ENCODE measurements at regions not wholly inside any gene's neighbourhood (a gene's known extent, or its start where the extent isn't known, plus 50 kb on each side); places are given as distances from the start of the nearest gene placed in this dataset.
"Not testable (repeated sequence)": the region's sequence is repeated elsewhere in the genome, so short reads cannot be mapped to it uniquely, and the experiment has no call there.

DNA sequence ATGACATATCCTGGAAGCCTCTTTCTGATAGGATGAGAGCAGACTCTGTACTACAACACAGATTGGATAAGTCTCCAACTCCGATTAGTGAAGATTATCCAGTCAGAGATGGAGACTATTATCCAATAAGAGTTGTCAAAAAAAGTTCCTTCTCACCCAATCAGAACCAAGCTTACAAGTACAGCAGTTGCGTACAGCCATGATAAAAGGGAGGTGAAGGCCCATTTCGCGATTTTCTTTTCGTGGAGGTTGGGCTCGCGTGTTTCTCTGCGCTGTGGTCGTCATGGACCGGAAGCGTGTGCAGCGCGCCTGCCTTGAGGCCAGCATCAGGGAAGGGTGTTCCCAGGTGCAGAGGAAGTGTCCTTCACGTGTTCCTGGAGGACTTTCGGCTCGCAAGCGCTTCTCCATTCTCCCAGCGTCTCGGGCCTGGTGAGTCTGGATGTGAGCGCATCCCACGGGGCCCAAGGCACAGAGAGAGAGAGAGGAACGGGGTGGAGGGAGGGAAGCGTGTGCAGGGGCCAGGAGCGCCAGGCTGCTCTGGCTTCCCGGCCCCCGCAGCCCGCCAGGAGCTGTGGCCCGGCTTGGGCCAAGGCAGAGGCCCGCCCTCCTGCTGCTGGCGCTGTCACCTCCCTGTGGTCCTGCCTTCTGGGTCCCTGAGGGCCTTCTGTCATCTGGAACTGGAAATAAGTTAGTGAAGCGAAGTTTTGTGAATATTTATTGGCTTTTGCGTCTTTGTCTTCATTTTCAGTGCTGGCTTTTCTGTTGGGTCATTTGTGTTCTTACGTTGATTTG lies 53.9 kb downstream of the CDRT15L2 start:
- H3K4ac ChIP-seq (ENCODE audit: low read depth in 1 of 2, low read length in 2 of 2); H3K4me3 ChIP-seq (ENCODE audit: insufficient read depth in 1 of 2, low read depth in 1 of 2, low read length in 2 of 2); H3K4me2 ChIP-seq (ENCODE audit: low read length, poor library complexity, severe bottlenecking); H2BK12ac ChIP-seq (ENCODE audit: low read length in 2 of 2); H2BK5ac ChIP-seq (ENCODE audit: low read depth, low read length, poor library complexity, severe bottlenecking); H2AFZ ChIP-seq (ENCODE audit: low read depth, low read length); H2BK15ac ChIP-seq (ENCODE audit: low read depth, poor library complexity, severe bottlenecking); H4K8ac ChIP-seq (ENCODE audit: low read length); H2AK5ac ChIP-seq (ENCODE audit: low read length, severe bottlenecking); H3K14ac ChIP-seq (ENCODE audit: low read length in 2 of 2); H3K4me1 ChIP-seq (ENCODE audit: control insufficient read depth, insufficient read depth, low read depth, low read length); H2BK120ac ChIP-seq (ENCODE audit: low read depth, low read length); H3K27me3 ChIP-seq (ENCODE audit: control insufficient read depth in 1 of 2, insufficient read depth in 1 of 2, low read length in 2 of 2); H3K27ac ChIP-seq (ENCODE audit: low read length, poor library complexity, severe bottlenecking); H4K91ac ChIP-seq (ENCODE audit: low read length); DNase-seq; H3K18ac ChIP-seq (ENCODE audit: low read depth in 1 of 2, low read length in 2 of 2); H3K79me1 ChIP-seq (replicated peaks; ENCODE audit: low read length, poor library complexity, severe bottlenecking); H3K36me3 ChIP-seq (ENCODE audit: control insufficient read depth in 1 of 2, insufficient read depth in 2 of 2, low read depth in 1 of 2, low read length in 2 of 2); H3K9me3 ChIP-seq (ENCODE audit: control insufficient read depth, low read length); H3K23ac ChIP-seq (ENCODE audit: low read length in 2 of 2); H3K9ac ChIP-seq (ENCODE audit: low read length): not testable (repeated sequence)
- WGBS = 95% methylated on average over 16 of the region's 33 CpGs

DNA sequence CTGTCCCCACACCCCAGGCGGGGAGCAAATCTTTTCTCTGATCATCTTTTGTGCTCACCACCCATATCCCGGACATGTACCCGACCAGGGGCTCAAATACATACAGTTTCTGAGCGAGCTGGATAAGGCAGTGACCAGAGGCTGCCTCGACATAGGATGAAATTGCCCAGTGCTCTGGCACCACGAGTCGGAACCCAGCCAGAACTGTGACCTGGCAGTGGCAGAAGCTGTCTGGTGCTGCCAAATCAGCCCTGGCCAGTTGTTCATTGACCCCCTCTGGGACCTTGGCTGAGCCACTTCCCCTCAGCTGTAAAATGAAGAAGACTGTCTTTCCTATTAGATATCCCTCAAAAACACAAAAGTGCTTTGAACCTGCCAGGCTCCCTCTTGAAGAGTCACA lies 60.6 kb downstream of the CDRT15L2 start:
- H3K4ac ChIP-seq (ENCODE audit: low read depth in 1 of 2, low read length in 2 of 2); H3K18ac ChIP-seq (ENCODE audit: low read depth in 1 of 2, low read length in 2 of 2): not testable (repeated sequence)
- WGBS = no CpG with 5 or more reads among the region's 7 CpGs

DNA sequence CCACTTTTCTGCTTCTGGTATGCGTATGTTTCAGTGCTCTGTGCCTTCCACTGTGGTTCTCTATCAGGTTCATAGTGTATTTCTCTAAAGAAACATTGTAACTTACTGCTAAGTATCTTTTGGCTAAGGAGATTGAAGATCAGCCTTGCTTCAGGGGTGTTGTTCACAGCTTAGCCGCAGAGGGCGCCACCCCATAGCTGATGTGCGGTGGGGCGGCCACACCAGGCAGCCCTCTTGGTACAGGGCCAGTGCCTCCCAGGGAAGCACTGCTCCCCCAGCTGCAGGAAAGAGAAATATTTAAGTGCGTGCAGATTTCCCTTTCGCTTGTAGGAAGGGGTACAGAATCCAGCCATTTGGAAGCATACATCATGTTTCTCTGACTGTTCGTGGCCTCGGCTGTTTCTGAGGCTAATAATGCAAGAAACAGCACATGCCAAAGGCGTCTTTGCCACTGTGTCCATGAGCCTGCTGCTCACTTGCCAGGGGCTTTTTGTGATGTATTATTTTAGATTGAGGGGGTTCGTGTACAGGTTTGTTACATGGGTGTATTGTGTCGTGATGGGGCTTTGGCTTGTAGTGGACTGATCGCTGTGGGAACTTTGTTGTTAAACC lies 67.2 kb downstream of the CDRT15L2 start:
- not testable (repeated sequence) for H2BK15ac ChIP-seq (ENCODE audit: low read depth, poor library complexity, severe bottlenecking); H3K27me3 ChIP-seq (ENCODE audit: control insufficient read depth in 1 of 2, insufficient read depth in 1 of 2, low read length in 2 of 2); H3K14ac ChIP-seq (ENCODE audit: low read length in 2 of 2); H2AFZ ChIP-seq (ENCODE audit: low read depth, low read length); H3K4me1 ChIP-seq (ENCODE audit: control insufficient read depth, insufficient read depth, low read depth, low read length); H4K91ac ChIP-seq (ENCODE audit: low read length); DNase-seq; H3K4ac ChIP-seq (ENCODE audit: low read depth in 1 of 2, low read length in 2 of 2); H3K4me3 ChIP-seq (ENCODE audit: insufficient read depth in 1 of 2, low read depth in 1 of 2, low read length in 2 of 2); H3K23ac ChIP-seq (ENCODE audit: low read length in 2 of 2); H2BK12ac ChIP-seq (ENCODE audit: low read length in 2 of 2); H2BK5ac ChIP-seq (ENCODE audit: low read depth, low read length, poor library complexity, severe bottlenecking); H3K4me2 ChIP-seq (ENCODE audit: low read length, poor library complexity, severe bottlenecking); H3K9ac ChIP-seq (ENCODE audit: low read length); H4K8ac ChIP-seq (ENCODE audit: low read length); H3K18ac ChIP-seq (ENCODE audit: low read depth in 1 of 2, low read length in 2 of 2); H2AK5ac ChIP-seq (ENCODE audit: low read length, severe bottlenecking); H3K27ac ChIP-seq (ENCODE audit: low read length, poor library complexity, severe bottlenecking); H3K36me3 ChIP-seq (ENCODE audit: control insufficient read depth in 1 of 2, insufficient read depth in 2 of 2, low read depth in 1 of 2, low read length in 2 of 2); H3K79me1 ChIP-seq (replicated peaks; ENCODE audit: low read length, poor library complexity, severe bottlenecking); H2BK120ac ChIP-seq (ENCODE audit: low read depth, low read length); H3K9me3 ChIP-seq (ENCODE audit: control insufficient read depth, low read length)
- 40% methylated on average over 11 of the region's 13 CpGs for WGBS

More for the DNA sequence above, 60.6 kb downstream of the CDRT15L2 start:
- H3K27ac ChIP-seq (ENCODE audit: low read length, poor library complexity, severe bottlenecking); H3K9me3 ChIP-seq (ENCODE audit: control insufficient read depth, low read length); H3K23ac ChIP-seq (ENCODE audit: low read length in 2 of 2); H3K36me3 ChIP-seq (ENCODE audit: control insufficient read depth in 1 of 2, insufficient read depth in 2 of 2, low read depth in 1 of 2, low read length in 2 of 2); H3K9ac ChIP-seq (ENCODE audit: low read length); H3K14ac ChIP-seq (ENCODE audit: low read length in 2 of 2); H3K4me2 ChIP-seq (ENCODE audit: low read length, poor library complexity, severe bottlenecking); H3K4me1 ChIP-seq (ENCODE audit: control insufficient read depth, insufficient read depth, low read depth, low read length); H2BK12ac ChIP-seq (ENCODE audit: low read length in 2 of 2); H3K27me3 ChIP-seq (ENCODE audit: control insufficient read depth in 1 of 2, insufficient read depth in 1 of 2, low read length in 2 of 2); H2AK5ac ChIP-seq (ENCODE audit: low read length, severe bottlenecking); H2BK15ac ChIP-seq (ENCODE audit: low read depth, poor library complexity, severe bottlenecking); DNase-seq; H2BK120ac ChIP-seq (ENCODE audit: low read depth, low read length); H3K4me3 ChIP-seq (ENCODE audit: insufficient read depth in 1 of 2, low read depth in 1 of 2, low read length in 2 of 2); H2BK5ac ChIP-seq (ENCODE audit: low read depth, low read length, poor library complexity, severe bottlenecking); H3K79me1 ChIP-seq (replicated peaks; ENCODE audit: low read length, poor library complexity, severe bottlenecking); H2AFZ ChIP-seq (ENCODE audit: low read depth, low read length); H4K91ac ChIP-seq (ENCODE audit: low read length); H4K8ac ChIP-seq (ENCODE audit: low read length): not testable (repeated sequence)

DNA sequence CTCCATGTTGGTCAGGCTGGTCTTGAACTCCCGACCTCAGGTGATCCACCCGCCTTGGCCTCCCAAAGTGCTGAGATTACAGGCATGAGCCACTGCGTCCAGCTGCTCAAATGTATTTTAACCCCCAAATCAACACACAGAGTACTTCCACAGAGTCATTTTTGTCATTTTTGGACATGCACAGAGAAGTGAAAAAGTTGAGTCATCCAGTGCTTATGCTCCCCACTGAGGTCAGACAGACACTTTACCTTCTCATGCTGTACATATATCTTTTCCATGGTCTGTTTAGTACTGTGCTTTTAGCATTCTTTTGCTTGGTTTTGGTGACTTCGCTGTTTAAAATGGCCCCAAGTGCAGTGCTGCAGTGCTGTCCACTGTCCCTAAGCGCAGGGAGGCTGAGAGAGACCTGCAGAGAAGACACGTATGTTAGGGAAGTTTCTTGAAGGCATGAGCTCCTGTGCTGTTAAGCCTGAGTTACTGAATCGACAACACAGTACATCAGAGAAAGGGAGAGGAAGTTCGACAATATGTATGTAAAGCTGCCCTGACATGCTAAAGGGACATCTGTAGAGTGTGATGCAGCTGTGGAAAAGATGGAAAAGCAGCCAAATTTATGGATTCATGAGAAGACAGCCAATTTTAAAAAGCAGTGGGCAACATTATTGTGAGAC lies 69.7 kb downstream of the CDRT15L2 start:
- H2AK5ac ChIP-seq (ENCODE audit: low read length, severe bottlenecking); H2BK120ac ChIP-seq (ENCODE audit: low read depth, low read length); H3K14ac ChIP-seq (ENCODE audit: low read length in 2 of 2); H3K79me1 ChIP-seq (replicated peaks; ENCODE audit: low read length, poor library complexity, severe bottlenecking); H2BK5ac ChIP-seq (ENCODE audit: low read depth, low read length, poor library complexity, severe bottlenecking); H3K4ac ChIP-seq (ENCODE audit: low read depth in 1 of 2, low read length in 2 of 2); H3K36me3 ChIP-seq (ENCODE audit: control insufficient read depth in 1 of 2, insufficient read depth in 2 of 2, low read depth in 1 of 2, low read length in 2 of 2); H4K8ac ChIP-seq (ENCODE audit: low read length); H3K9me3 ChIP-seq (ENCODE audit: control insufficient read depth, low read length); DNase-seq; H2BK15ac ChIP-seq (ENCODE audit: low read depth, poor library complexity, severe bottlenecking); H3K4me3 ChIP-seq (ENCODE audit: insufficient read depth in 1 of 2, low read depth in 1 of 2, low read length in 2 of 2); H3K4me1 ChIP-seq (ENCODE audit: control insufficient read depth, insufficient read depth, low read depth, low read length); H3K9ac ChIP-seq (ENCODE audit: low read length); H2BK12ac ChIP-seq (ENCODE audit: low read length in 2 of 2); H3K27ac ChIP-seq (ENCODE audit: low read length, poor library complexity, severe bottlenecking); H3K4me2 ChIP-seq (ENCODE audit: low read length, poor library complexity, severe bottlenecking); H3K27me3 ChIP-seq (ENCODE audit: control insufficient read depth in 1 of 2, insufficient read depth in 1 of 2, low read length in 2 of 2); H3K23ac ChIP-seq (ENCODE audit: low read length in 2 of 2); H4K91ac ChIP-seq (ENCODE audit: low read length); H2AFZ ChIP-seq (ENCODE audit: low read depth, low read length); H3K18ac ChIP-seq (ENCODE audit: low read depth in 1 of 2, low read length in 2 of 2): not testable (repeated sequence)
- 88% methylated on average over 8 of the region's 8 CpGs for WGBS
